Neuronal stem cell (in vitro differentiated cells): ENCODE measurements at regions not wholly inside any gene's neighbourhood (a gene's known extent, or its start where the extent isn't known, plus 50 kb on each side); places are given as distances from the start of the nearest gene placed in this dataset.
"Not testable (repeated sequence)": the region's sequence is repeated elsewhere in the genome, so short reads cannot be mapped to it uniquely, and the experiment has no call there.

Experiments used
- DNase-seq: peaks from one replicate; pipeline ENCODE4 v3.0.0-alpha.2; 2013; ENCODE audit warnings: low spot score
- H2AFZ ChIP-seq: one replicate; pipeline ENCODE4 v1.6.1; 2013; ENCODE audit warnings: mild to moderate bottlenecking, low read length, inconsistent platforms
- H2AK5ac ChIP-seq: 2 replicates; pipeline ENCODE4 v1.6.1; 2013; ENCODE audit warnings: low read depth, mild to moderate bottlenecking, inconsistent platforms, low read length, moderate library complexity, mixed read lengths
- H2BK120ac ChIP-seq: 2 replicates; pipeline ENCODE4 v1.6.1; 2013; ENCODE audit warnings: low read depth, mild to moderate bottlenecking, inconsistent platforms, low read length, moderate library complexity, mixed read lengths
- H2BK12ac ChIP-seq: one replicate; pipeline ENCODE4 v1.6.1; 2013; ENCODE audit warnings: low read length, inconsistent platforms
- H2BK15ac ChIP-seq: 2 replicates; pipeline ENCODE4 v1.6.1; 2013; ENCODE audit warnings: mild to moderate bottlenecking, low read length, inconsistent platforms, mixed read lengths
- H2BK5ac ChIP-seq: one replicate; pipeline ENCODE4 v1.6.1; 2013; ENCODE audit warnings: inconsistent platforms, mild to moderate bottlenecking, low read length, moderate library complexity
- H3K14ac ChIP-seq: one replicate; pipeline ENCODE4 v1.6.1; 2013; ENCODE audit warnings: low read length, inconsistent platforms
- H3K18ac ChIP-seq: 2 replicates; pipeline ENCODE4 v1.6.1; 2013; ENCODE audit warnings: low read length, inconsistent platforms
- H3K23ac ChIP-seq: 2 replicates; pipeline ENCODE4 v1.6.1; 2013; ENCODE audit warnings: low read depth, mild to moderate bottlenecking, mixed read lengths, low read length, inconsistent platforms; ENCODE audit not compliant: poor library complexity
- H3K27ac ChIP-seq: replicated peaks from 3 replicates; pipeline ENCODE4 v1.5.1; 2013; ENCODE audit warnings: low read length, inconsistent platforms
- H3K27me3 ChIP-seq, 3 experiments: 2 replicates each; pipeline ENCODE4 v1.6.1; 2013; ENCODE audit warnings: low read length in 3 of 3, mild to moderate bottlenecking in 2 of 3, inconsistent platforms in 1 of 3, low read depth in 1 of 3, mixed read lengths in 1 of 3, moderate library complexity in 1 of 3; ENCODE audit not compliant: control insufficient read depth in 3 of 3, insufficient read depth in 3 of 3
- H3K36me3 ChIP-seq, 2 donors: replicated peaks in 1 of 2; 2 replicates each; pipeline ENCODE4 v1.6.1; 2013; ENCODE audit warnings: low read length in 2 of 2; ENCODE audit not compliant: control insufficient read depth in 2 of 2, insufficient read depth in 2 of 2
- H3K4ac ChIP-seq: 2 replicates; pipeline ENCODE4 v1.6.1; 2013; ENCODE audit warnings: inconsistent platforms, mild to moderate bottlenecking, low read length, moderate library complexity
- H3K4me1 ChIP-seq, 2 donors: 1 replicate in 1 of 2; 2 replicates in 1 of 2; pipeline ENCODE4 v1.6.1; 2013; ENCODE audit warnings: low read length in 2 of 2, low read depth in 1 of 2; ENCODE audit not compliant: control insufficient read depth in 2 of 2, insufficient read depth in 1 of 2
- H3K4me2 ChIP-seq: one replicate; pipeline ENCODE4 v1.6.1; 2013; ENCODE audit warnings: mild to moderate bottlenecking, low read length, inconsistent platforms; ENCODE audit not compliant: insufficient read depth, poor library complexity, severe bottlenecking
- H3K4me3 ChIP-seq, 2 donors: 2 replicates each; pipeline ENCODE4 v1.5.1; 2013; ENCODE audit warnings: low read length in 2 of 2, mild to moderate bottlenecking in 2 of 2, inconsistent platforms in 1 of 2, moderate library complexity in 1 of 2
- H3K79me1 ChIP-seq: one replicate; pipeline ENCODE4 v1.6.1; 2013; ENCODE audit warnings: low read depth, mild to moderate bottlenecking, inconsistent platforms, low read length, moderate library complexity
- H3K9ac ChIP-seq: one replicate; pipeline ENCODE4 v1.6.1; 2013; ENCODE audit warnings: mild to moderate bottlenecking, low read depth, low read length, inconsistent platforms; ENCODE audit not compliant: poor library complexity
- H3K9me3 ChIP-seq, 2 donors: replicated peaks in 1 of 2; 2 replicates each; pipeline versions ENCODE3 to v1.6.1; 2013; ENCODE audit warnings: low read length in 2 of 2, mild to moderate bottlenecking in 2 of 2, inconsistent platforms in 1 of 2, low read depth in 1 of 2, mixed read lengths in 1 of 2, moderate library complexity in 1 of 2; ENCODE audit not compliant: control insufficient read depth in 2 of 2, insufficient read depth in 1 of 2
- H4K8ac ChIP-seq: one replicate; pipeline ENCODE4 v1.6.1; 2013; ENCODE audit warnings: low read depth, mild to moderate bottlenecking, inconsistent platforms, low read length, moderate library complexity
- H4K91ac ChIP-seq: one replicate; pipeline ENCODE4 v1.6.1; 2013; ENCODE audit warnings: low read length, low read depth, mild to moderate bottlenecking, inconsistent platforms; ENCODE audit not compliant: poor library complexity
- WGBS, 2 donors: extraction: QIAGEN DNeasy Blood & Tissue Kit; methylation state at CpG; one replicate each; pipeline ENCODE4 v1.1.7; 2013; ENCODE audit warnings: missing lambda C conversion rate in 2 of 2, mixed read lengths in 1 of 2; ENCODE audit not compliant: insufficient read length in 2 of 2, insufficient replicate concordance in 1 of 2; ENCODE audit errors: extremely low coverage in 2 of 2; 5-methylcytosine and 5-hydroxymethylcytosine counted together

- H3K23ac ChIP-seq, result no peak overlapping the region
- WGBS, 2 donors, result no CpG with 5 or more reads among the region's 1 CpG
- no peak overlapping the region for H3K27ac ChIP-seq
Observed at GRCh38 chr7:68623030-68623429, 975.2 kb upstream of the AUTS2 start.

GRCh38 chr7:68627247-68627864 lies 970.9 kb upstream of the AUTS2 start:
- no peak overlapping the region for H2AFZ ChIP-seq
- H4K8ac ChIP-seq, result no peak overlapping the region
- no peak overlapping the region for H3K4me3 ChIP-seq
- DNase-seq, result no peak
- H3K36me3 ChIP-seq, result no peaks in the 10 kb centered on the region
- H3K27me3 ChIP-seq, result no peaks in the 10 kb centered on the region
- H2AK5ac ChIP-seq, result no peak overlapping the region
- H2BK12ac ChIP-seq, result no peak overlapping the region
- H2BK120ac ChIP-seq, result no peak overlapping the region
- no peaks in the 10 kb centered on the region for H3K79me1 ChIP-seq
- no peak overlapping the region for H2BK5ac ChIP-seq
- no peak overlapping the region for H3K4ac ChIP-seq
- WGBS, 2 donors, result no CpG with 5 or more reads among the region's 2 CpGs
- peaks cover 0 to 5% of the 10 kb centered on the region in 2 donors for H3K4me1 ChIP-seq
- H4K91ac ChIP-seq, result no peak overlapping the region
- H3K9me3 ChIP-seq, result no peaks in the 10 kb centered on the region
- H3K4me2 ChIP-seq, result no peak overlapping the region
- H3K18ac ChIP-seq, result no peak overlapping the region
- no peak overlapping the region for H2BK15ac ChIP-seq
- no peak overlapping the region for H3K23ac ChIP-seq
- no peak overlapping the region for H3K14ac ChIP-seq
- no peak overlapping the region for H3K9ac ChIP-seq
- no peak overlapping the region for H3K27ac ChIP-seq

More at GRCh38 chr7:68623030-68623429, 975.2 kb upstream of the AUTS2 start:
- Histone ChIP-seq H4K8ac (no peak overlapping the region), H3K27me3 (no peaks in the 10 kb centered on the region), H3K9ac (no peak overlapping the region), H2AFZ (no peak overlapping the region), H4K91ac (no peak overlapping the region), H3K4me1 (peaks cover 0 to 5% of the 10 kb centered on the region in 2 donors), H3K4me2 (no peak overlapping the region), H2BK12ac (no peak overlapping the region), H3K18ac (no peak overlapping the region), H3K4me3 (no peak overlapping the region), H2BK15ac (no peak overlapping the region), H3K4ac (no peak overlapping the region), H2BK5ac (no peak overlapping the region), H2BK120ac (no peak overlapping the region), H3K14ac (no peak overlapping the region), H2AK5ac (no peak overlapping the region), H3K79me1 (no peaks in the 10 kb centered on the region), H3K9me3 (no peaks in the 10 kb centered on the region), H3K36me3 (no peaks in the 10 kb centered on the region)
- DNase-seq, result no peak

GRCh38 chr7:68630914-68631313 lies 967.4 kb upstream of the AUTS2 start:
- H3K36me3 ChIP-seq, DNase-seq, H3K4me2 ChIP-seq, H3K27me3 ChIP-seq, H2BK15ac ChIP-seq, H3K27ac ChIP-seq, H3K9ac ChIP-seq, H2BK12ac ChIP-seq, H2AK5ac ChIP-seq, H3K18ac ChIP-seq, H3K4ac ChIP-seq, H4K8ac ChIP-seq, H4K91ac ChIP-seq, H3K4me3 ChIP-seq, H3K9me3 ChIP-seq, H2AFZ ChIP-seq, H3K23ac ChIP-seq, H3K4me1 ChIP-seq, H2BK5ac ChIP-seq, H2BK120ac ChIP-seq, H3K14ac ChIP-seq, H3K79me1 ChIP-seq: not testable (repeated sequence)
- no CpG with 5 or more reads among the region's 3 CpGs for WGBS, 2 donors

GRCh38 chr7:68640103-68640502 lies 958.2 kb upstream of the AUTS2 start:
- no peak overlapping the region for H4K8ac ChIP-seq
- H2AK5ac ChIP-seq, result no peak overlapping the region
- H3K18ac ChIP-seq, result no peak overlapping the region
- no peak overlapping the region for H3K9ac ChIP-seq
- no peak overlapping the region for H2BK120ac ChIP-seq
- no peak overlapping the region for H4K91ac ChIP-seq
- no peak overlapping the region for H3K27ac ChIP-seq
- DNase-seq, result no peak
- H3K4me2 ChIP-seq, result no peak overlapping the region
- peaks cover 0 to 4% of the 10 kb centered on the region in 2 donors for H3K9me3 ChIP-seq
- no peak overlapping the region for H3K4me3 ChIP-seq
- no peak overlapping the region for H3K14ac ChIP-seq
- H3K79me1 ChIP-seq, result no peaks in the 10 kb centered on the region
- no peak overlapping the region for H2BK15ac ChIP-seq
- no CpG with 5 or more reads among the region's 3 CpGs for WGBS, 2 donors
- H3K27me3 ChIP-seq, result no peaks in the 10 kb centered on the region
- no peak overlapping the region for H2BK12ac ChIP-seq
- H3K4me1 ChIP-seq, result no peaks in the 10 kb centered on the region
- H3K36me3 ChIP-seq, result no peaks in the 10 kb centered on the region
- H2BK5ac ChIP-seq, result no peak overlapping the region
- no peak overlapping the region for H3K4ac ChIP-seq
- no peak overlapping the region for H3K23ac ChIP-seq
- H2AFZ ChIP-seq, result no peak overlapping the region
